Activated CD8-positive, alpha-beta memory T cell treated with anti-CD3 and anti-CD28 coated beads, Interleukin-2, amount 50 U/mL, for 4 hours (primary cell): ENCODE measurements at regions not wholly inside any gene's neighbourhood (a gene's known extent, or its start where the extent isn't known, plus 50 kb on each side); places are given as distances from the start of the nearest gene placed in this dataset.

Source experiments
- DNase-seq: peaks from one replicate; pipeline ENCODE4 v3.0.0-alpha.2; 2020

GRCh38 chr7:50164559-50165170 lies 71.6 kb upstream of the ZPBP start:
- no peak for DNase-seq

GRCh38 chr7:50160206-50160605 lies 67.2 kb upstream of the ZPBP start:
- DNase-seq: no peak

GRCh38 chr7:50159154-50159553 lies 66.1 kb upstream of the ZPBP start:
- no peak for DNase-seq

- no peak for DNase-seq
Measured at GRCh38 chr7:50156706-50157105, 63.7 kb upstream of the ZPBP start.

GRCh38 chr7:50156163-50156562 lies 63.1 kb upstream of the ZPBP start:
- no peak for DNase-seq

GRCh38 chr7:50155755-50156154 lies 62.7 kb upstream of the ZPBP start:
- no peak for DNase-seq

GRCh38 chr7:50153995-50154394 lies 60.9 kb upstream of the ZPBP start:
- DNase-seq: no peak

GRCh38 chr7:50153148-50153547 lies 60.1 kb upstream of the ZPBP start:
- DNase-seq: no peak

GRCh38 chr7:50152486-50152885 lies 59.4 kb upstream of the ZPBP start:
- no peak for DNase-seq

- no peak for DNase-seq
Measured at GRCh38 chr7:50151661-50152060, 58.6 kb upstream of the ZPBP start.

- no peak for DNase-seq
Measured at GRCh38 chr7:50151001-50151400, 58.0 kb upstream of the ZPBP start.

- no peak for DNase-seq
Measured at GRCh38 chr7:50149369-50149768, 56.3 kb upstream of the ZPBP start.

GRCh38 chr7:50147951-50148808 lies 55.1 kb upstream of the ZPBP start:
- no peak for DNase-seq

GRCh38 chr7:50146692-50147091 lies 53.6 kb upstream of the ZPBP start:
- DNase-seq: no peak

GRCh38 chr7:50145801-50146338 lies 52.8 kb upstream of the ZPBP start:
- no peak for DNase-seq

- DNase-seq: no peak
Measured at GRCh38 chr7:50145226-50145625, 52.2 kb upstream of the ZPBP start.
